Lower leg skin (tissue), 4 donors: ENCODE measurements at regions not wholly inside any gene's neighbourhood (a gene's known extent, or its start where the extent isn't known, plus 50 kb on each side); places are given as distances from the start of the nearest gene placed in this dataset.

Experiments used
- DNase-seq, 2 donors: peaks; one replicate each; pipeline ENCODE4 v3.0.0-alpha.2; 2019; ENCODE audit warnings: low spot score in 2 of 2
- H3K4me3 ChIP-seq: fragments of 200-600 bp; sonication (generic); 2 replicates; pipeline ENCODE4 v1.5.1; 2017; ENCODE audit warnings: mild to moderate bottlenecking, low read depth; ENCODE audit not compliant: poor library complexity, severe bottlenecking
- POLR2A ChIP-seq, 2 donors: fragments of 450-650 bp; IDR thresholded peaks; one replicate each; pipeline ENCODE4 v1.6.1; 2016 to 2017; ENCODE audit warnings: antibody characterized with exemption in 2 of 2, mild to moderate bottlenecking in 1 of 2, moderate library complexity in 1 of 2
- WGBS, 2 donors: methylation state at CpG; one replicate each; pipeline ENCODE4 v1.1.5; 2018; 5-methylcytosine and 5-hydroxymethylcytosine counted together
- intact Hi-C: fragments of 100-400 bp; cut with DNase I; formaldehyde crosslinking; loops from one replicate; pipeline ENCODE4 v1.15.0; 2023; ENCODE audit warnings: low total_unique reads
- TF ChIP-seq, protein P1 (sequence below), 3 donors: fragments of 450-650 bp; IDR thresholded peaks; one replicate each; pipeline ENCODE4 v1.5.1; 2016; ENCODE audit warnings: antibody characterized with exemption in 3 of 3, mild to moderate bottlenecking in 3 of 3, moderate library complexity in 2 of 3

DNA sequence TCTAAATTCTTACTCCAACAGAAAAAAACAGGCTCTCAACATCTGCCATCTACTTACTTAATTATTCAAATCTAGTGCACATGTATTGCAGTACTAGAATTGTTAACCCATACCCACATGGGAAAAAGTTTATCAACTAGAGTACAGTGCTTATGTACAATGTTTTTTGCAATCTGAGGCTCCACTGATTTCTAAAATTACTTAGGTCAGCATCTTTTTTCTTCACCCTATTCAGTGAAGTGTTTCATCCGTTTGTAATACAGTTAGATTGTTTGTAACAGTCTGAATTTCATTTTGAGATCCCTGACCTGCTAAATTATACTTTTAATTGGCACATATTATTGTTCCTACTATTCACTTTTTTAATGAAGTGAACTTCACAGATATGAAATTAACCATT is 402.2 kb downstream of the FOXA2 start:
- H3K4me3 ChIP-seq: no peak overlapping the region
- intact Hi-C loops: no loop called here
- TF ChIP-seq POLR2A (IDR thresholded peaks at IDR 0.05): no peak
- TF ChIP-seq, protein P1, sequence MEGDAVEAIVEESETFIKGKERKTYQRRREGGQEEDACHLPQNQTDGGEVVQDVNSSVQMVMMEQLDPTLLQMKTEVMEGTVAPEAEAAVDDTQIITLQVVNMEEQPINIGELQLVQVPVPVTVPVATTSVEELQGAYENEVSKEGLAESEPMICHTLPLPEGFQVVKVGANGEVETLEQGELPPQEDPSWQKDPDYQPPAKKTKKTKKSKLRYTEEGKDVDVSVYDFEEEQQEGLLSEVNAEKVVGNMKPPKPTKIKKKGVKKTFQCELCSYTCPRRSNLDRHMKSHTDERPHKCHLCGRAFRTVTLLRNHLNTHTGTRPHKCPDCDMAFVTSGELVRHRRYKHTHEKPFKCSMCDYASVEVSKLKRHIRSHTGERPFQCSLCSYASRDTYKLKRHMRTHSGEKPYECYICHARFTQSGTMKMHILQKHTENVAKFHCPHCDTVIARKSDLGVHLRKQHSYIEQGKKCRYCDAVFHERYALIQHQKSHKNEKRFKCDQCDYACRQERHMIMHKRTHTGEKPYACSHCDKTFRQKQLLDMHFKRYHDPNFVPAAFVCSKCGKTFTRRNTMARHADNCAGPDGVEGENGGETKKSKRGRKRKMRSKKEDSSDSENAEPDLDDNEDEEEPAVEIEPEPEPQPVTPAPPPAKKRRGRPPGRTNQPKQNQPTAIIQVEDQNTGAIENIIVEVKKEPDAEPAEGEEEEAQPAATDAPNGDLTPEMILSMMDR (IDR thresholded peaks at IDR 0.05): no peak
- WGBS, 2 donors: 36 to 72% methylated on average over 1 of the region's 1 CpG
- DNase-seq: no peak

DNA sequence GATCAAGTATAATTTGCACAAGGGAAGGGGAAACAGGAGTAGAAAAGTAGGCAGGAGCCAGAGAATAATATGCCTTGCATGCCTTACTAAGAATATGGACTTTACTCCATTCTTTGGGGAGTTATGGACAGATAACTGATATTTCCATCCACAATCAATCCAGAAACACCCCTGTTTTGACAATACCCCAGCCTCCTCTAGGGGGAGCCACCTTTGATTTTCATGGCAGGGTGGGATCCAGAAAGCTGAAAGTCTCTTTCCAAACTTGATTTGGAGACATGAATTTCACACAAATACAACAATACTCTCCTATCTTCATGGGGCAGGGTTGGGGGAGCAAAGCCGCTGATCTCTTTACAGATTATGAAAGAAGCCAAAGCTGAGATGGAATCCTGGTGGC is 404.1 kb downstream of the FOXA2 start:
- no peak overlapping the region for H3K4me3 ChIP-seq
- WGBS, 2 donors: 45 to 82% methylated on average over 1 of the region's 1 CpG
- TF ChIP-seq, protein P1 (IDR thresholded peaks at IDR 0.05): no peak
- no peak for TF ChIP-seq POLR2A (IDR thresholded peaks at IDR 0.05)
- no peak for DNase-seq
- intact Hi-C loops: no loop called here

DNA sequence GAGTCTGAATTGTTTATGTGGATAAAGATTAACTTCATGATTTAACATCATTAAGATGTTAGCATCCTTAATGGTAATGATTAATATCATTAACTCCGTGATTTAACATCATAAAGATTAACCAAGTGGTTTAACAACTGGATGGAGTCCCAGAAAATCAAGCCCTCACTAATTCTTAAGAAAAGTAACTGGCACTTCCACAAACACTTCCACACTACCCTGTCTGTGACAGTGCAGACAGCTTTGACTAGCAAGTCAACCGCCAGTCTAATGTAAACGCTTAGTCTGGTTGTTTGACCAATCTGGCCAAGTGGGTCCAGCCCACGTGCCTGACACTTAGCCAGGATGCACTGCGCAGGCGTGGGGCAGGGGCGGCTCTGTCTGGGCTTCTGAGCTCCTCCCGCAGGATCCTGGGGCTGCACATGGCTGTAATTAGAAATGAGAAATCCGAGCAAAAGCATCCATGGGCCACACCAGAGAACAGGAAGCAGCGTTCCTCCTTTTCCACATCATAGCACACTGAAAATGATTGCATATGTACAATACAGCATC is 424.2 kb downstream of the FOXA2 start:
- TF ChIP-seq, protein P1 (IDR thresholded peaks at IDR 0.05): no peak
- no peak for TF ChIP-seq POLR2A (IDR thresholded peaks at IDR 0.05)
- H3K4me3 ChIP-seq: no peak overlapping the region
- intact Hi-C loops: no loop called here
- DNase-seq: peak in 1 of 2 donors; percentile 86
- WGBS, 2 donors: 45 to 46% methylated on average over 10 of the region's 10 CpGs

DNA sequence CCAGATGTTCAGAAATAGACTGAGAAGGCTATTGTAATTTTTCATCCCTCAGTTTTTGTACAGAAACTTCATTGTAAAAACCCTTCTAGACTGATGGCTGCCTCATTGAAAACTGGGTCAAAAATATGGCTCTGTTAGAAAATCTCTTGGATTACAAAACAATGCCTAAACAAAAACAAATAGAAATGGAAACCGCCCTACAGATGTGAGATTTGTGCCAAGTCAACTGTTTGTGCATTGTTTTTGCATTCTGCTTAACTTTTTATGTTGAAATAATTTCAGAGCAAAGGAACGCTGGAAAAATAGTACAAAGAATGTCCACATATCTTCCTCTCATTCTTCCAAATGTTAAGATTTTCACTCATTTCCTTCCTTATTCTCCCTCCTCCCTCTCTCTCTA is 425.1 kb downstream of the FOXA2 start:
- intact Hi-C loops: no loop called here
- WGBS, 2 donors: 36 to 37% methylated on average over 2 of the region's 2 CpGs
- H3K4me3 ChIP-seq: no peak overlapping the region
- TF ChIP-seq POLR2A (IDR thresholded peaks at IDR 0.05): no peak
- TF ChIP-seq, protein P1 (IDR thresholded peaks at IDR 0.05): no peak
- DNase-seq: no peak

DNA sequence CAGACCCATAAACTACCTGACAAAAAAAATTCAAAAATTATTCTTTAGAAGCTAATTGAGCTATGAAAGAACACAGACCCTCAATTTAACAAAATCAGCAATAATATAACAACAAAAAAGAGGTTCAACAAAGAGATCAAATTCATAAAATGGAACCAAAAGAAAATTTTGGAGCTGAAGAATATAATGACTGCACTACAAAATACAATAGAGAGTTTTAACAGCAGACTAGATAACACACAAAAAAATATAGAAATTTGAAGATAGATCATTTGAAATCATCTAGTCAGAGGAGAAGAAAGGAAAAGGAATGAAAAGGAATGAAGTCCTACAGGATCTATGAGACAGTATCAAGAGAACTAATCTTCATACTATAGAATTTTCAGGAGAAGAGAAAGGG is 422.1 kb downstream of the PAX1 start:
- DNase-seq: no peak
- TF ChIP-seq, protein P1 (IDR thresholded peaks at IDR 0.05): no peak
- no peak for TF ChIP-seq POLR2A (IDR thresholded peaks at IDR 0.05)
- intact Hi-C loops: no loop called here
- H3K4me3 ChIP-seq: no peak overlapping the region

DNA sequence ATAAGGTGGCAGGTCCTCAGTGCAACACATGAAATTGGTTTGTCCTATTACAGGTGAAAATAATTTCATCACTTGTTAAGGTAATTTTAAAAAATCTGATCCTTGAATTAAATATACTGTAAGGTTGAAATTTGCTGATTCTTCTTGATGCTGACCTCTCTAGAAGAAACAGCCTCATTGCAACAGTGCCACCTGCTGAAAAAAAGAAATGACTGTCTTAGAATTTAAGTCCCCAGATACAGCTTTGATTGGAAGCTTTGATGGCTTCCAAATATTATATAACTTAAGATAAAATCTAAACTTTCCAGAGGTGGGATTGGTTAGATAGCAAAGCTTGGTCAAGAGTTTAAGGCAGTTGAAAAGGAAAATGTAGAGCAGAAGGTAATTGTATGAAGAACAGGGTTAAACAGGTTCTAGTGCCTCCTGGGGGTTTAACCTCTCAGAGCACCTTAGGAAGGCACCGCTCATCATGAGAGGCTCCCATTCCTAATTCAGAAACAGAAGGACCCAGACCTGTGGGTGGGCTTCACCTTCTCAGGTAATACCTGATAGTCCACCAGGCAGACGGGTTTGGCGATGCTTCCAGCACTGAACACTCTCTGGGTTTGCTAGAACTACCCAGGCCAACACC is 401.0 kb downstream of the PAX1 start:
- H3K4me3 ChIP-seq: no peak overlapping the region
- DNase-seq: no peak
- intact Hi-C loops: no loop called here
- 76 to 79% methylated on average over 3 of the region's 3 CpGs for WGBS, 2 donors
- no peak for TF ChIP-seq POLR2A (IDR thresholded peaks at IDR 0.05)
- TF ChIP-seq, protein P1 (IDR thresholded peaks at IDR 0.05): no peak
